HEK293 (cell line): ENCODE measurements at regions not wholly inside any gene's neighbourhood (a gene's known extent, or its start where the extent isn't known, plus 50 kb on each side); places are given as distances from the start of the nearest gene placed in this dataset.

Source experiments
- CTCF ChIA-PET: fragments of 350-600 bp; formaldehyde crosslinking; extraction: SDS; loops from one replicate; lab custom pipeline; 2021; ENCODE audit warnings: antibody characterized with exemption; lab: Yijun Ruan, JAX
- POLR2A ChIA-PET: fragments of 300-600 bp; formaldehyde crosslinking; extraction: SDS; loops from one replicate; lab custom pipeline; 2020; ENCODE audit warnings: antibody characterized with exemption, inconsistent platforms; lab: Yijun Ruan, JAX
- H3K27ac ChIP-seq: fragments of 200-500 bp; sonication (Bioruptor generic); 2 replicates; pipeline ENCODE4 v1.5.1; 2014; ENCODE audit warnings: low read depth, low read length, control low read depth, inconsistent platforms; ENCODE audit errors: extremely low read depth
- H3K36me3 ChIP-seq, 2 experiments: fragments of 200-500 bp in 1 of 2; sonication (Bioruptor generic) in 1 of 2; 1 replicate in 1 of 2; 2 replicates in 1 of 2; pipeline ENCODE4 v1.5.1; 2014 to 2017; ENCODE audit warnings: inconsistent platforms in 2 of 2, low read length in 2 of 2; ENCODE audit not compliant: control insufficient read depth in 2 of 2, insufficient read depth in 1 of 2
- H3K4me1 ChIP-seq: fragments of 200-500 bp; sonication (Bioruptor generic); 2 replicates; pipeline ENCODE4 v1.5.1; 2014; ENCODE audit warnings: mild to moderate bottlenecking, low read length, inconsistent platforms; ENCODE audit not compliant: control insufficient read depth, insufficient read depth
- H3K4me3 ChIP-seq: 2 replicates; pipeline ENCODE4 v1.5.1; 2011; ENCODE audit warnings: low read depth, mild to moderate bottlenecking, control low read depth, low read length, moderate library complexity
- H3K9me3 ChIP-seq: fragments of 200-500 bp; sonication (Bioruptor generic); 2 replicates; pipeline ENCODE4 v1.5.1; 2014; ENCODE audit warnings: low read depth, low read length, inconsistent platforms; ENCODE audit not compliant: control insufficient read depth, insufficient read depth
- CTCF ChIP-seq: fragments of 450-650 bp; formaldehyde crosslinking; IDR thresholded peaks from 2 replicates; pipeline ENCODE4 v1.5.1; 2016; ENCODE audit warnings: missing biosample characterization, missing genetic modification characterization
- ELK4 ChIP-seq: IDR thresholded peaks from 2 replicates; pipeline ENCODE4 v1.6.1; 2011; ENCODE audit warnings: mild to moderate bottlenecking, low read depth, low read length, borderline replicate concordance
- GFI1B ChIP-seq: fragments of 450-650 bp; formaldehyde crosslinking; IDR thresholded peaks from 2 replicates; pipeline ENCODE4 v1.5.1; 2016; ENCODE audit warnings: missing biosample characterization, missing genetic modification characterization
- HOXC10 ChIP-seq: sonication (generic); formaldehyde crosslinking; IDR thresholded peaks from 2 replicates; pipeline ENCODE4 v1.8.1; 2023; ENCODE audit warnings: mild to moderate bottlenecking, missing genetic modification reagents
- ZNF133 ChIP-seq: fragments of 450-650 bp; formaldehyde crosslinking; IDR thresholded peaks from 2 replicates; pipeline ENCODE4 v1.5.1; 2016; ENCODE audit warnings: missing biosample characterization, missing genetic modification characterization
- ZNF155 ChIP-seq: fragments of 450-650 bp; formaldehyde crosslinking; IDR thresholded peaks from 2 replicates; pipeline ENCODE4 v1.5.1; 2016; ENCODE audit warnings: missing biosample characterization, missing genetic modification characterization
- ZNF202 ChIP-seq: fragments of 450-650 bp; formaldehyde crosslinking; IDR thresholded peaks from 2 replicates; pipeline ENCODE4 v1.5.1; 2016; ENCODE audit warnings: missing biosample characterization, missing genetic modification characterization, borderline replicate concordance
- ZNF416 ChIP-seq: fragments of 450-650 bp; formaldehyde crosslinking; IDR thresholded peaks from 2 replicates; pipeline ENCODE4 v1.5.1; 2016; ENCODE audit warnings: missing biosample characterization, missing genetic modification characterization
- ZNF518A ChIP-seq: fragments of 450-650 bp; formaldehyde crosslinking; conservative IDR thresholded peaks from 2 replicates; pipeline ENCODE4 v1.5.1; 2016; ENCODE audit warnings: low read depth, missing biosample characterization, missing genetic modification characterization
- ZNF529 ChIP-seq: fragments of 450-650 bp; formaldehyde crosslinking; IDR thresholded peaks from 2 replicates; pipeline ENCODE4 v1.5.1; 2017; ENCODE audit warnings: missing genetic modification characterization, missing biosample characterization; ENCODE audit not compliant: insufficient replicate concordance
- ZNF621 ChIP-seq: fragments of 450-650 bp; formaldehyde crosslinking; IDR thresholded peaks from 2 replicates; pipeline ENCODE4 v1.5.1; 2017; ENCODE audit warnings: missing biosample characterization, missing genetic modification characterization
- ZNF629 ChIP-seq: fragments of 450-650 bp; formaldehyde crosslinking; IDR thresholded peaks from 2 replicates; pipeline ENCODE4 v1.5.1; 2017; ENCODE audit warnings: missing biosample characterization, missing genetic modification characterization
- ZNF654 ChIP-seq: fragments of 450-650 bp; formaldehyde crosslinking; IDR thresholded peaks from 2 replicates; pipeline ENCODE4 v1.5.1; 2016; ENCODE audit warnings: low read depth, missing biosample characterization, missing genetic modification characterization
- ZNF843 ChIP-seq: fragments of 450-650 bp; formaldehyde crosslinking; IDR thresholded peaks from 2 replicates; pipeline ENCODE4 v1.5.1; 2016; ENCODE audit warnings: missing biosample characterization, missing genetic modification characterization

GRCh38 chr6:17002123-17002522, 99.7 kb upstream of the STMND1 start:
- Histone ChIP-seq H3K27ac (no peak overlapping the region), H3K4me1 (0 out of 2 replicates have a peak, but pooled peaks cover 3% of the 10 kb centered on the region), H3K4me3 (no peak overlapping the region), H3K9me3 (no peaks in the 10 kb centered on the region), H3K36me3 (no peaks in the 10 kb centered on the region)
- CTCF ChIA-PET = interaction anchor here (0.6 to 2.0 kb wide), 4 partner anchors 37 to 491 kb away, joined by 3 to 8 read pairs (median 4); no protein-coding TSS in a partner anchor
- no peak for TF ChIP-seq ZNF629
- no peak for TF ChIP-seq ZNF843 (tag by site-specific recombination)
- no peak for TF ChIP-seq ZNF133 (tag by site-specific recombination)
- no peak for TF ChIP-seq ZNF155
- TF ChIP-seq ZNF621 = no peak
- TF ChIP-seq ZNF518A = no peak
- TF ChIP-seq ZNF202 (tag by site-specific recombination) = no peak
- TF ChIP-seq ZNF529 = no peak
- no peak for TF ChIP-seq ELK4
- no peak for TF ChIP-seq GFI1B (tag by site-specific recombination)
- no peak for TF ChIP-seq HOXC10 (CRISPR knock-in tag)
- POLR2A ChIA-PET = no interaction called here

GRCh38 chr6:17001188-17001587, 100.7 kb upstream of the STMND1 start:
- Histone ChIP-seq H3K4me3 (no peak overlapping the region), H3K27ac (no peak overlapping the region), H3K9me3 (no peaks in the 10 kb centered on the region), H3K4me1 (0 out of 2 replicates have a peak, but pooled peaks cover 3% of the 10 kb centered on the region), H3K36me3 (no peaks in the 10 kb centered on the region)
- POLR2A ChIA-PET = no interaction called here
- CTCF ChIA-PET = interaction anchor here (0.6 to 2.0 kb wide), 13 partner anchors 12 to 1435 kb away, joined by 3 to 10 read pairs (median 4); no protein-coding TSS in a partner anchor
- TF ChIP-seq CTCF (peak; percentile 31; the same call in 1 of the 2 replicates), ZNF654 (tag by site-specific recombination) (peak; percentile 50), ZNF416 (no peak)
